Kidney (tissue), 13 donors: ENCODE measurements at regions not wholly inside any gene's neighbourhood (a gene's known extent, or its start where the extent isn't known, plus 50 kb on each side); places are given as distances from the start of the nearest gene placed in this dataset.

ENCODE experiments used
- DNase-seq, 5 donors: peaks; one replicate each; pipeline ENCODE4 v3.0.0-alpha.2; 2013 to 2020
- FAIRE-seq: peaks from 2 replicates; lab custom pipeline; 2012; peaks lifted over from hg19 to GRCh38; lab: Jason Lieb, UNC
- H3K27ac ChIP-seq, 2 donors: one replicate each; pipeline ENCODE4 v1.7.0; 2013; ENCODE audit warnings: low read depth in 2 of 2, low read length in 2 of 2, inconsistent platforms in 1 of 2
- H3K27me3 ChIP-seq: one replicate; pipeline ENCODE4 v1.7.1; 2013; ENCODE audit warnings: low read length, inconsistent platforms; ENCODE audit not compliant: control insufficient read depth, insufficient read depth
- H3K36me3 ChIP-seq, 3 donors: one replicate each; pipeline versions ENCODE4 v1.7.0 to v1.7.1; 2013; ENCODE audit warnings: low read length in 3 of 3, control low read depth in 1 of 3, inconsistent platforms in 1 of 3; ENCODE audit not compliant: insufficient read depth in 3 of 3, control insufficient read depth in 2 of 3
- H3K4me1 ChIP-seq, 3 donors: one replicate each; pipeline versions ENCODE4 v1.7.0 to v1.7.1; 2013; ENCODE audit warnings: low read length in 3 of 3, inconsistent platforms in 1 of 3, low read depth in 1 of 3; ENCODE audit not compliant: control insufficient read depth in 2 of 3, insufficient read depth in 2 of 3
- H3K4me3 ChIP-seq, 3 donors: one replicate each; pipeline versions ENCODE4 v1.7.0 to v1.8.1; 2013; ENCODE audit warnings: low read length in 3 of 3, control low read depth in 1 of 3, inconsistent platforms in 1 of 3
- H3K9ac ChIP-seq, 3 donors: one replicate each; pipeline versions ENCODE4 v1.7.0 to v1.7.1; 2013; ENCODE audit warnings: low read length in 3 of 3, control low read depth in 1 of 3, inconsistent platforms in 1 of 3
- H3K9me3 ChIP-seq, 3 donors: one replicate each; pipeline versions ENCODE4 v1.7.0 to v1.7.1; 2013; ENCODE audit warnings: low read length in 3 of 3, control low read depth in 1 of 3, inconsistent platforms in 1 of 3; ENCODE audit not compliant: control insufficient read depth in 2 of 3, insufficient read depth in 1 of 3
- intact Hi-C: fragments of 100-400 bp; cut with DNase I; formaldehyde crosslinking; loops from one replicate; pipeline ENCODE4 v1.11.1; 2022
- TF ChIP-seq, protein P1 (sequence below): IDR thresholded peaks from 3 replicates; pipeline ENCODE4 v1.5.1; 2012; ENCODE audit warnings: mild to moderate bottlenecking, moderate library complexity, borderline replicate concordance; ENCODE audit not compliant: insufficient read depth; ENCODE audit errors: extremely low read depth
- donor health status: control.
- donor health status: control.
- donor health status: control.
- donor health status: control.
- donor health status: control.
- donor health status: DM: yes; HTN: yes; CAD: no.
- donor health status: Normal renal cell carcinoma (clear cell type).

GRCh38 chr16:13808102-13808501 is 111.9 kb upstream of the ERCC4 start:
- FAIRE-seq, result no peak

GRCh38 chr16:13809765-13810164 is 110.2 kb upstream of the ERCC4 start:
- FAIRE-seq (no peak), DNase-seq (no peak)
- Histone ChIP-seq H3K9ac (no peak overlapping the region), H3K4me3 (no peak overlapping the region), H3K9me3 (no peaks in the 10 kb centered on the region), H3K27ac (no peak overlapping the region), H3K27me3 (no peaks in the 10 kb centered on the region), H3K4me1 (peaks cover 0 to 4% (median 0%) of the 10 kb centered on the region in 3 donors), H3K36me3 (no peaks in the 10 kb centered on the region)
- intact Hi-C loops, result no loop called here
- TF ChIP-seq, protein P1, sequence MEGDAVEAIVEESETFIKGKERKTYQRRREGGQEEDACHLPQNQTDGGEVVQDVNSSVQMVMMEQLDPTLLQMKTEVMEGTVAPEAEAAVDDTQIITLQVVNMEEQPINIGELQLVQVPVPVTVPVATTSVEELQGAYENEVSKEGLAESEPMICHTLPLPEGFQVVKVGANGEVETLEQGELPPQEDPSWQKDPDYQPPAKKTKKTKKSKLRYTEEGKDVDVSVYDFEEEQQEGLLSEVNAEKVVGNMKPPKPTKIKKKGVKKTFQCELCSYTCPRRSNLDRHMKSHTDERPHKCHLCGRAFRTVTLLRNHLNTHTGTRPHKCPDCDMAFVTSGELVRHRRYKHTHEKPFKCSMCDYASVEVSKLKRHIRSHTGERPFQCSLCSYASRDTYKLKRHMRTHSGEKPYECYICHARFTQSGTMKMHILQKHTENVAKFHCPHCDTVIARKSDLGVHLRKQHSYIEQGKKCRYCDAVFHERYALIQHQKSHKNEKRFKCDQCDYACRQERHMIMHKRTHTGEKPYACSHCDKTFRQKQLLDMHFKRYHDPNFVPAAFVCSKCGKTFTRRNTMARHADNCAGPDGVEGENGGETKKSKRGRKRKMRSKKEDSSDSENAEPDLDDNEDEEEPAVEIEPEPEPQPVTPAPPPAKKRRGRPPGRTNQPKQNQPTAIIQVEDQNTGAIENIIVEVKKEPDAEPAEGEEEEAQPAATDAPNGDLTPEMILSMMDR, result no peak

More at GRCh38 chr16:13808102-13808501, 111.9 kb upstream of the ERCC4 start:
- Histone ChIP-seq H3K9ac (no peak overlapping the region), H3K9me3 (no peaks in the 10 kb centered on the region), H3K4me1 (peaks cover 0 to 4% (median 0%) of the 10 kb centered on the region in 3 donors), H3K27me3 (no peaks in the 10 kb centered on the region), H3K27ac (no peak overlapping the region), H3K36me3 (no peaks in the 10 kb centered on the region), H3K4me3 (no peak overlapping the region)
- intact Hi-C loops, result no loop called here
- TF ChIP-seq, protein P1, result no peak
- DNase-seq, result no peak

DNA sequence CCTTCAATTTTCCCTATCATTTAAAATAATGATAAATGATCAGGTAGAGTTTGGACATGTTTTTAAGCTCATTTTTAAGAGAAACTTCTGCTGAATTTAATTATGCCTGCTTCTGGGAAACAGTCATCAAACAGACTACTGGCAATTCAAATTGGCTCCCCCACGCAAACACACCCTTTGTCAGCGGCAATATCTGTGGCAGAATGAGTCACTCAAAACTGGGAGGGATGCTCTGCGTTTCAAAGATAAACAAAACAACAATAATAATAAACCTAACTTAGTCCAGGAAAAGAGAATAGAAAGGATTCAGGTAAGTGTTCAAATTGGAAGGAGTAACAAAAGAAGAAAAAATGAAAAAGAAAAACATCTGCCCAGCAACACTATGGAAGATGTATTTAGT is 108.1 kb upstream of the ERCC4 start:
- no peak for DNase-seq
- Histone ChIP-seq H3K4me1 (peaks cover 0 to 4% (median 0%) of the 10 kb centered on the region in 3 donors), H3K27ac (no peak overlapping the region), H3K9ac (no peak overlapping the region), H3K4me3 (no peak overlapping the region), H3K27me3 (no peaks in the 10 kb centered on the region), H3K9me3 (no peaks in the 10 kb centered on the region), H3K36me3 (no peaks in the 10 kb centered on the region)
- intact Hi-C loops, result no loop called here
- no peak for FAIRE-seq
- TF ChIP-seq, protein P1, result no peak

GRCh38 chr16:13816701-13817100 is 103.3 kb upstream of the ERCC4 start:
- no peaks in the 10 kb centered on the region for H3K27me3 ChIP-seq
- no peak overlapping the region for H3K27ac ChIP-seq
- no peaks in the 10 kb centered on the region for H3K9me3 ChIP-seq
- no peaks in the 10 kb centered on the region for H3K4me1 ChIP-seq
- H3K36me3 ChIP-seq, result no peaks in the 10 kb centered on the region
- H3K9ac ChIP-seq, result no peak overlapping the region
- FAIRE-seq (no peak), DNase-seq (no peak)
- TF ChIP-seq, protein P1, result no peak
- intact Hi-C loops, result no loop called here
- no peak overlapping the region for H3K4me3 ChIP-seq
